ENCODE measurements at regions not wholly inside any gene's neighbourhood (a gene's known extent, or its start where the extent isn't known, plus 50 kb on each side); places are given as distances from the start of the nearest gene placed in this dataset.

- TF ChIP-seq ZFX (IDR thresholded peaks at IDR 0.05), result no peak
- TF ChIP-seq POLR2A (IDR thresholded peaks at IDR 0.05; ENCODE audit: borderline replicate concordance, extremely low read depth, insufficient read depth, insufficient read length), result no peak
- no peak for TF ChIP-seq CBX3 (IDR thresholded peaks at IDR 0.05; ENCODE audit: low read depth)
- no peak for TF ChIP-seq EZH2phosphoT487 (IDR thresholded peaks at IDR 0.05; ENCODE audit: borderline replicate concordance)
- TF ChIP-seq TCF7L2 (IDR thresholded peaks at IDR 0.05; ENCODE audit: borderline replicate concordance, extremely low read depth, insufficient read depth, insufficient read length), result no peak
- TF ChIP-seq EGR1 (IDR thresholded peaks at IDR 0.05; ENCODE audit: low read depth), result no peak
- no peak for TF ChIP-seq SIN3A (IDR thresholded peaks at IDR 0.05; ENCODE audit: low read depth)
- no peak for TF ChIP-seq ELF1 (IDR thresholded peaks at IDR 0.05; ENCODE audit: borderline replicate concordance, low read depth)
- TF ChIP-seq POLR2AphosphoS5 (IDR thresholded peaks at IDR 0.05; ENCODE audit: low read depth, low read length), result no peak
- TF ChIP-seq SRF (IDR thresholded peaks at IDR 0.05; ENCODE audit: low read depth), result no peak
- TF ChIP-seq SP1 (IDR thresholded peaks at IDR 0.05; ENCODE audit: low read depth), result no peak
- no peak for TF ChIP-seq RAD21 (IDR thresholded peaks at IDR 0.05; ENCODE audit: low read depth)
- H3K79me2 ChIP-seq (ENCODE audit: insufficient read depth, low read length), result no peaks in the 10 kb centered on the region
- ATAC-seq (no peak), DNase-seq (ENCODE audit: low read depth, low spot score) (no peak)
- RAD21 ChIA-PET (ENCODE audit: low non-redundant PET in 1 of 2, low total read pairs in 2 of 2, uncharacterized antibody in 2 of 2, unreplicated experiment in 2 of 2), result no interaction called here
- H3K9me3 ChIP-seq (ENCODE audit: control insufficient read depth in 1 of 2, insufficient read depth in 1 of 2, low read depth in 1 of 2, low read length in 2 of 2), result no peaks in the 10 kb centered on the region
- H3K27ac ChIP-seq (ENCODE audit: low read depth, low read length), result no peak overlapping the region
- H3K27me3 ChIP-seq (ENCODE audit: insufficient read depth, low read length), result no peaks in the 10 kb centered on the region
- H3K36me3 ChIP-seq (ENCODE audit: control insufficient read depth in 1 of 2, insufficient read depth in 2 of 2, low read length in 2 of 2), result no peaks in the 10 kb centered on the region
- no peak overlapping the region for H2AFZ ChIP-seq (ENCODE audit: low read depth, low read length, poor library complexity, severe bottlenecking)
- no peak overlapping the region for H3K9ac ChIP-seq (ENCODE audit: low read length)
- no TSS peak for BruUV-seq (replicated peaks)
- H4K20me1 ChIP-seq (ENCODE audit: insufficient read depth), result no peaks in the 10 kb centered on the region
- POLR2A ChIA-PET, result no interaction called here
- H3K9me2 ChIP-seq (ENCODE audit: insufficient read depth), result no peaks in the 10 kb centered on the region
- CTCF ChIA-PET, result no interaction called here
- H3K4me2 ChIP-seq (ENCODE audit: low read length), result no peak overlapping the region
- H3K4me1 ChIP-seq (ENCODE audit: control insufficient read depth in 1 of 2, insufficient read depth in 2 of 2, low read length in 2 of 2), result no peaks in the 10 kb centered on the region
- intact Hi-C loops (cut with micrococcal nuclease), result loop anchor here (1.0 kb wide), 1 partner anchor 57 kb away; no protein-coding TSS in a partner anchor
- H3K4me3 ChIP-seq (replicated peaks in 1 of 2; ENCODE audit: low read depth in 1 of 2, low read length in 2 of 2), result no peak overlapping the region
These were observed 101.2 kb upstream of the PRPS1L1 start for GRCh38 chr7:18128846-18129245.

- Histone ChIP-seq H4K20me1 (ENCODE audit: insufficient read depth) (no peaks in the 10 kb centered on the region), H3K9ac (ENCODE audit: low read length) (no peak overlapping the region), H3K9me3 (ENCODE audit: control insufficient read depth in 1 of 2, insufficient read depth in 1 of 2, low read depth in 1 of 2, low read length in 2 of 2) (no peaks in the 10 kb centered on the region), H3K79me2 (ENCODE audit: insufficient read depth, low read length) (no peaks in the 10 kb centered on the region), H3K36me3 (ENCODE audit: control insufficient read depth in 1 of 2, insufficient read depth in 2 of 2, low read length in 2 of 2) (no peaks in the 10 kb centered on the region), H3K27me3 (ENCODE audit: insufficient read depth, low read length) (no peaks in the 10 kb centered on the region), H3K4me3 (replicated peaks in 1 of 2; ENCODE audit: low read depth in 1 of 2, low read length in 2 of 2) (no peak overlapping the region), H3K4me1 (ENCODE audit: control insufficient read depth in 1 of 2, insufficient read depth in 2 of 2, low read length in 2 of 2) (no peaks in the 10 kb centered on the region), H2AFZ (ENCODE audit: low read depth, low read length, poor library complexity, severe bottlenecking) (no peak overlapping the region), H3K4me2 (ENCODE audit: low read length) (no peak overlapping the region), H3K9me2 (ENCODE audit: insufficient read depth) (no peaks in the 10 kb centered on the region), H3K27ac (ENCODE audit: low read depth, low read length) (no peak overlapping the region)
- no peak for ATAC-seq
- ChIA-PET RAD21 (ENCODE audit: low non-redundant PET in 1 of 2, low total read pairs in 2 of 2, uncharacterized antibody in 2 of 2, unreplicated experiment in 2 of 2) (no interaction called here), CTCF (no interaction called here), POLR2A (no interaction called here)
- no peak for TF ChIP-seq ATF3 (IDR thresholded peaks at IDR 0.05)
- TF ChIP-seq SIN3A (IDR thresholded peaks at IDR 0.05; ENCODE audit: low read depth), result no peak
- DNase-seq (ENCODE audit: low read depth, low spot score), result no peak
- intact Hi-C loops (cut with micrococcal nuclease), result no loop called here
- no TSS peak for BruUV-seq (replicated peaks)
These were observed 105.2 kb upstream of the PRPS1L1 start for GRCh38 chr7:18132811-18133210.
